ENCODE measurements at regions not wholly inside any gene's neighbourhood (a gene's known extent, or its start where the extent isn't known, plus 50 kb on each side); places are given as distances from the start of the nearest gene placed in this dataset.

- H3K27me3 Mint-ChIP-seq, result no peaks in the 10 kb centered on the region
- H3K36me3 Mint-ChIP-seq (ENCODE audit: insufficient read depth), result peaks cover 5% of the 10 kb centered on the region
- H3K4me1 Mint-ChIP-seq (ENCODE audit: low read depth), result no peaks in the 10 kb centered on the region
- no peak overlapping the region for H3K27ac Mint-ChIP-seq
- no peak overlapping the region for H3K4me3 Mint-ChIP-seq (ENCODE audit: low read depth)
- no peak for DNase-seq (ENCODE audit: low spot score, unreplicated experiment)
- H3K9me3 Mint-ChIP-seq (ENCODE audit: low read depth), result peaks cover 16% of the 10 kb centered on the region
- TF ChIP-seq, protein P1, sequence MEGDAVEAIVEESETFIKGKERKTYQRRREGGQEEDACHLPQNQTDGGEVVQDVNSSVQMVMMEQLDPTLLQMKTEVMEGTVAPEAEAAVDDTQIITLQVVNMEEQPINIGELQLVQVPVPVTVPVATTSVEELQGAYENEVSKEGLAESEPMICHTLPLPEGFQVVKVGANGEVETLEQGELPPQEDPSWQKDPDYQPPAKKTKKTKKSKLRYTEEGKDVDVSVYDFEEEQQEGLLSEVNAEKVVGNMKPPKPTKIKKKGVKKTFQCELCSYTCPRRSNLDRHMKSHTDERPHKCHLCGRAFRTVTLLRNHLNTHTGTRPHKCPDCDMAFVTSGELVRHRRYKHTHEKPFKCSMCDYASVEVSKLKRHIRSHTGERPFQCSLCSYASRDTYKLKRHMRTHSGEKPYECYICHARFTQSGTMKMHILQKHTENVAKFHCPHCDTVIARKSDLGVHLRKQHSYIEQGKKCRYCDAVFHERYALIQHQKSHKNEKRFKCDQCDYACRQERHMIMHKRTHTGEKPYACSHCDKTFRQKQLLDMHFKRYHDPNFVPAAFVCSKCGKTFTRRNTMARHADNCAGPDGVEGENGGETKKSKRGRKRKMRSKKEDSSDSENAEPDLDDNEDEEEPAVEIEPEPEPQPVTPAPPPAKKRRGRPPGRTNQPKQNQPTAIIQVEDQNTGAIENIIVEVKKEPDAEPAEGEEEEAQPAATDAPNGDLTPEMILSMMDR (IDR thresholded peaks at IDR 0.05; ENCODE audit: unreplicated experiment), result no peak
Measured at GRCh38 chr18:77567205-77567604, 317.6 kb downstream of the GALR1 start.

- no peak overlapping the region for H3K27ac Mint-ChIP-seq
- peaks cover 16% of the 10 kb centered on the region for H3K9me3 Mint-ChIP-seq (ENCODE audit: low read depth)
- peaks cover 7% of the 10 kb centered on the region for H3K36me3 Mint-ChIP-seq (ENCODE audit: insufficient read depth)
- DNase-seq (ENCODE audit: low spot score, unreplicated experiment), result no peak
- no peaks in the 10 kb centered on the region for H3K4me1 Mint-ChIP-seq (ENCODE audit: low read depth)
- no peaks in the 10 kb centered on the region for H3K27me3 Mint-ChIP-seq
- TF ChIP-seq, protein P1 (IDR thresholded peaks at IDR 0.05; ENCODE audit: unreplicated experiment), result no peak
- no peak overlapping the region for H3K4me3 Mint-ChIP-seq (ENCODE audit: low read depth)
Measured at GRCh38 chr18:77571743-77572142, 322.1 kb downstream of the GALR1 start.

GRCh38 chr18:77572537-77572936 lies 322.9 kb downstream of the GALR1 start:
- Mint-ChIP-seq H3K27me3 (no peaks in the 10 kb centered on the region), H3K9me3 (ENCODE audit: low read depth) (peaks cover 16% of the 10 kb centered on the region), H3K4me1 (ENCODE audit: low read depth) (no peaks in the 10 kb centered on the region), H3K36me3 (ENCODE audit: insufficient read depth) (peaks cover 9% of the 10 kb centered on the region), H3K27ac (no peak overlapping the region), H3K4me3 (ENCODE audit: low read depth) (no peak overlapping the region)
- TF ChIP-seq, protein P1 (IDR thresholded peaks at IDR 0.05; ENCODE audit: unreplicated experiment), result no peak
- DNase-seq (ENCODE audit: low spot score, unreplicated experiment), result no peak

DNA sequence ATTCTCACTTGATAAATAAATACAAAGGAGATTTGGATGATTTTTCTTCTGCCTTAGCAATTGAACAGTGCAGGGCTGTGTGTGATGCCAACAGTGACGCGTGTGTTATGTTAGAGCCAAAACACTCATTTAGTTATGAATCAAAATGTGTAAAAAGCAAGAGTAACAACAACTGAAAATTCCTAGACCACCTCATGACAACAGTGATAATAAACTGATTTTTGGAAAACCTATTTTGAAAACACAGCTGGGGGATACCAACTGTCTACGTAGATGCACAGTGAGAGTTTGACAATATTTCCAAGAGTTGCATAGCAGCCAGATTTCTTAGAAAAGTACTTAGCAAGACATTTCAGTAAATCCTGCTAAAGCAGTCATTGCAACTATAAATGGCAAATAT lies 323.9 kb downstream of the GALR1 start:
- Mint-ChIP-seq H3K4me1 (ENCODE audit: low read depth) (no peaks in the 10 kb centered on the region), H3K4me3 (ENCODE audit: low read depth) (no peak overlapping the region), H3K27me3 (no peaks in the 10 kb centered on the region), H3K9me3 (ENCODE audit: low read depth) (peaks cover 9% of the 10 kb centered on the region), H3K36me3 (ENCODE audit: insufficient read depth) (peaks cover 4% of the 10 kb centered on the region), H3K27ac (no peak overlapping the region)
- no peak for DNase-seq (ENCODE audit: low spot score, unreplicated experiment)
- TF ChIP-seq, protein P1 (IDR thresholded peaks at IDR 0.05; ENCODE audit: unreplicated experiment), result no peak

- Mint-ChIP-seq H3K4me1 (ENCODE audit: low read depth) (no peaks in the 10 kb centered on the region), H3K36me3 (ENCODE audit: insufficient read depth) (no peaks in the 10 kb centered on the region), H3K27me3 (no peaks in the 10 kb centered on the region), H3K27ac (no peak overlapping the region), H3K4me3 (ENCODE audit: low read depth) (no peak overlapping the region), H3K9me3 (ENCODE audit: low read depth) (peaks cover 5% of the 10 kb centered on the region)
- TF ChIP-seq, protein P1 (IDR thresholded peaks at IDR 0.05; ENCODE audit: unreplicated experiment), result no peak
- DNase-seq (ENCODE audit: low spot score, unreplicated experiment), result no peak
Measured at GRCh38 chr18:77590943-77591515, 341.4 kb downstream of the GALR1 start.
